Osteoblast (primary cell): ENCODE measurements at regions not wholly inside any gene's neighbourhood (a gene's known extent, or its start where the extent isn't known, plus 50 kb on each side); places are given as distances from the start of the nearest gene placed in this dataset.
"Not testable (repeated sequence)": the region's sequence is repeated elsewhere in the genome, so short reads cannot be mapped to it uniquely, and the experiment has no call there.

ENCODE experiments used
- DNase-seq: peaks from one replicate; pipeline ENCODE4 v3.0.0; 2011; ENCODE audit warnings: low spot score, mixed read lengths; ENCODE audit not compliant: insufficient read length; ENCODE audit errors: missing footprints
- H2AFZ ChIP-seq: 2 replicates; pipeline ENCODE4 v1.6.0; 2011; ENCODE audit warnings: mild to moderate bottlenecking, low read length
- H3K27ac ChIP-seq: 2 replicates; pipeline ENCODE4 v1.5.1; 2011; ENCODE audit warnings: mild to moderate bottlenecking, low read depth, low read length, moderate library complexity
- H3K27me3 ChIP-seq: 2 replicates; pipeline ENCODE4 v1.6.0; 2012; ENCODE audit warnings: mild to moderate bottlenecking, control low read depth, inconsistent platforms, low read length, moderate library complexity; ENCODE audit not compliant: insufficient read depth
- H3K36me3 ChIP-seq: 2 replicates; pipeline ENCODE4 v1.5.1; 2011; ENCODE audit warnings: mild to moderate bottlenecking, low read length, control low read depth, moderate library complexity; ENCODE audit not compliant: insufficient read depth
- H3K4me1 ChIP-seq: 2 replicates; pipeline ENCODE4 v1.5.1; 2011; ENCODE audit warnings: mild to moderate bottlenecking, low read length, control low read depth, moderate library complexity; ENCODE audit not compliant: insufficient read depth
- H3K4me2 ChIP-seq: 2 replicates; pipeline ENCODE4 v1.6.0; 2011; ENCODE audit warnings: mild to moderate bottlenecking, low read length; ENCODE audit not compliant: insufficient read depth
- H3K4me3 ChIP-seq: fragments of 200-600 bp; sonication (generic); 3 replicates; pipeline ENCODE4 v1.5.1; 2012; ENCODE audit warnings: mild to moderate bottlenecking, low read length, inconsistent platforms; ENCODE audit not compliant: insufficient read depth
- H3K79me2 ChIP-seq: 2 replicates; pipeline ENCODE4 v1.6.0; 2012; ENCODE audit warnings: mild to moderate bottlenecking, low read length, control low read depth, inconsistent platforms; ENCODE audit not compliant: insufficient read depth
- H3K9me3 ChIP-seq: 2 replicates; pipeline ENCODE4 v1.5.1; 2011; ENCODE audit warnings: low read depth, low read length, control low read depth
- H4K20me1 ChIP-seq: 2 replicates; pipeline ENCODE4 v1.6.0; 2012; ENCODE audit warnings: mild to moderate bottlenecking, low read length, control low read depth; ENCODE audit not compliant: insufficient read depth
- TF ChIP-seq, protein P1 (sequence below): IDR thresholded peaks from 2 replicates; pipeline ENCODE4 v1.5.1; 2011; ENCODE audit warnings: mild to moderate bottlenecking, low read depth, low read length, moderate library complexity; ENCODE audit errors: extremely low read depth

- no peaks in the 10 kb centered on the region for H3K27me3 ChIP-seq
- no peak overlapping the region for H3K27ac ChIP-seq
- no peak overlapping the region for H3K4me3 ChIP-seq
- H3K79me2 ChIP-seq, result no peaks in the 10 kb centered on the region
- no peak overlapping the region for H2AFZ ChIP-seq
- no peak overlapping the region for H3K4me2 ChIP-seq
- peaks cover 4% of the 10 kb centered on the region for H3K9me3 ChIP-seq
- no peak for DNase-seq
- H3K36me3 ChIP-seq, result no peaks in the 10 kb centered on the region
- H4K20me1 ChIP-seq, result no peaks in the 10 kb centered on the region
- TF ChIP-seq, protein P1, sequence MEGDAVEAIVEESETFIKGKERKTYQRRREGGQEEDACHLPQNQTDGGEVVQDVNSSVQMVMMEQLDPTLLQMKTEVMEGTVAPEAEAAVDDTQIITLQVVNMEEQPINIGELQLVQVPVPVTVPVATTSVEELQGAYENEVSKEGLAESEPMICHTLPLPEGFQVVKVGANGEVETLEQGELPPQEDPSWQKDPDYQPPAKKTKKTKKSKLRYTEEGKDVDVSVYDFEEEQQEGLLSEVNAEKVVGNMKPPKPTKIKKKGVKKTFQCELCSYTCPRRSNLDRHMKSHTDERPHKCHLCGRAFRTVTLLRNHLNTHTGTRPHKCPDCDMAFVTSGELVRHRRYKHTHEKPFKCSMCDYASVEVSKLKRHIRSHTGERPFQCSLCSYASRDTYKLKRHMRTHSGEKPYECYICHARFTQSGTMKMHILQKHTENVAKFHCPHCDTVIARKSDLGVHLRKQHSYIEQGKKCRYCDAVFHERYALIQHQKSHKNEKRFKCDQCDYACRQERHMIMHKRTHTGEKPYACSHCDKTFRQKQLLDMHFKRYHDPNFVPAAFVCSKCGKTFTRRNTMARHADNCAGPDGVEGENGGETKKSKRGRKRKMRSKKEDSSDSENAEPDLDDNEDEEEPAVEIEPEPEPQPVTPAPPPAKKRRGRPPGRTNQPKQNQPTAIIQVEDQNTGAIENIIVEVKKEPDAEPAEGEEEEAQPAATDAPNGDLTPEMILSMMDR, result no peak
- H3K4me1 ChIP-seq, result no peaks in the 10 kb centered on the region
These were observed 212.4 kb downstream of the COPRS start for GRCh38 chr17:31646642-31647041.

GRCh38 chr17:31645351-31645750 lies 213.7 kb downstream of the COPRS start:
- no peaks in the 10 kb centered on the region for H3K4me1 ChIP-seq
- DNase-seq, result no peak
- no peak overlapping the region for H3K27ac ChIP-seq
- H3K27me3 ChIP-seq, result no peaks in the 10 kb centered on the region
- H3K4me2 ChIP-seq, result no peak overlapping the region
- H3K9me3 ChIP-seq, result peaks cover 4% of the 10 kb centered on the region
- H2AFZ ChIP-seq, result no peak overlapping the region
- no peak overlapping the region for H3K4me3 ChIP-seq
- H3K36me3 ChIP-seq, result no peaks in the 10 kb centered on the region
- TF ChIP-seq, protein P1, result no peak
- H3K79me2 ChIP-seq, result no peaks in the 10 kb centered on the region
- H4K20me1 ChIP-seq, result no peaks in the 10 kb centered on the region

GRCh38 chr17:31631766-31632165 lies 227.3 kb downstream of the COPRS start:
- Histone ChIP-seq H3K4me1 (peaks cover 28% of the 10 kb centered on the region), H3K9me3 (no peaks in the 10 kb centered on the region), H2AFZ (no peak overlapping the region), H3K36me3 (no peaks in the 10 kb centered on the region), H3K4me3 (no peak overlapping the region), H4K20me1 (no peaks in the 10 kb centered on the region), H3K79me2 (no peaks in the 10 kb centered on the region), H3K27ac (no peak overlapping the region), H3K4me2 (no peak overlapping the region), H3K27me3 (no peaks in the 10 kb centered on the region)
- TF ChIP-seq, protein P1, result no peak
- DNase-seq, result no peak

- not testable (repeated sequence) for H2AFZ ChIP-seq, DNase-seq, H3K79me2 ChIP-seq, H3K27ac ChIP-seq, H3K27me3 ChIP-seq, H3K9me3 ChIP-seq, H3K36me3 ChIP-seq, H3K4me2 ChIP-seq, H4K20me1 ChIP-seq, H3K4me3 ChIP-seq
- H3K4me1 ChIP-seq, result peaks cover 28% of the 10 kb centered on the region
These were observed 228.2 kb downstream of the COPRS start for GRCh38 chr17:31630866-31631265.
